B cell (primary cell): ENCODE measurements at regions not wholly inside any gene's neighbourhood (a gene's known extent, or its start where the extent isn't known, plus 50 kb on each side); places are given as distances from the start of the nearest gene placed in this dataset.

Experiments used
- ATAC-seq: fragments of 200-7000 bp; cut with Tn5 transposase; one replicate; pipeline ENCODE4 v1.10.0; 2021; ENCODE audit warnings: low read depth, mild to moderate bottlenecking, moderate number of reproducible peaks, moderate library complexity
- CTCF ChIA-PET: fragments of 350-600 bp; sonication (Branson Sonifier 250); formaldehyde crosslinking; loops from one replicate; lab custom pipeline; 2021; ENCODE audit warnings: antibody characterized with exemption, inconsistent platforms; lab: Charles Lee
- POLR2A ChIA-PET: fragments of 350-600 bp; sonication (Branson Sonifier 250); formaldehyde crosslinking; loops from one replicate; lab custom pipeline; 2021; ENCODE audit warnings: antibody characterized with exemption; lab: Charles Lee
- DNase-seq: peaks from one replicate; pipeline ENCODE4 v3.0.0; 2013
- H2AFZ ChIP-seq: 2 replicates; pipeline ENCODE4 v1.6.1; 2012; ENCODE audit warnings: mild to moderate bottlenecking, low read depth, low read length; ENCODE audit not compliant: insufficient read depth, poor library complexity, severe bottlenecking
- H3K27ac ChIP-seq, 2 donors: 1 replicate in 1 of 2; 2 replicates in 1 of 2; pipeline ENCODE4 v1.5.1; 2012 to 2013; ENCODE audit warnings: low read length in 2 of 2, mild to moderate bottlenecking in 2 of 2, moderate library complexity in 1 of 2
- H3K27me3 ChIP-seq, 4 experiments: fragments of 200-600 bp in 1 of 4; sonication (generic) in 1 of 4; replicated peaks in 1 of 4; 1 replicate in 2 of 4; 2 replicates in 2 of 4; pipeline versions ENCODE4 v1.6.1 to v1.7.0; 2013 to 2016; ENCODE audit warnings: low read length in 3 of 4, mild to moderate bottlenecking in 2 of 4, mixed read lengths in 1 of 4, moderate library complexity in 1 of 4; ENCODE audit not compliant: insufficient read depth in 4 of 4, control insufficient read depth in 3 of 4; ENCODE audit errors: control extremely low read depth in 1 of 4
- H3K36me3 ChIP-seq, 2 experiments: replicated peaks in 1 of 2; 1 replicate in 1 of 2; 2 replicates in 1 of 2; pipeline versions ENCODE4 v1.6.1 to v1.7.1; 2013; ENCODE audit warnings: low read length in 1 of 2; ENCODE audit not compliant: insufficient read depth in 2 of 2, control insufficient read depth in 1 of 2; ENCODE audit errors: control extremely low read depth in 1 of 2, extremely low read depth in 1 of 2
- H3K4me1 ChIP-seq, 2 donors: fragments of 200-600 bp in 1 of 2; sonication (generic) in 1 of 2; 1 replicate in 1 of 2; 2 replicates in 1 of 2; pipeline versions ENCODE4 v1.5.1 to v1.6.1; 2013 to 2017; ENCODE audit warnings: low read length in 2 of 2; ENCODE audit not compliant: control insufficient read depth in 2 of 2, insufficient read depth in 2 of 2
- H3K4me2 ChIP-seq: replicated peaks from 2 replicates; pipeline ENCODE3; 2012; ENCODE audit warnings: mild to moderate bottlenecking, low read depth, low read length; ENCODE audit not compliant: poor library complexity, severe bottlenecking
- H3K4me3 ChIP-seq, 5 experiments: fragments of 200-600 bp in 1 of 5; sonication (generic) in 1 of 5; 1 replicate in 3 of 5; 2 replicates in 2 of 5; pipeline versions ENCODE4 v1.5.1 to v1.7.0; 2011 to 2016; ENCODE audit warnings: low read length in 4 of 5, mild to moderate bottlenecking in 4 of 5, low read depth in 2 of 5, control low read depth in 1 of 5, moderate library complexity in 1 of 5; ENCODE audit not compliant: insufficient read depth in 1 of 5; ENCODE audit errors: control extremely low read depth in 1 of 5, extremely low read depth in 1 of 5
- H3K79me2 ChIP-seq: fragments of 200-600 bp; sonication (generic); one replicate; pipeline ENCODE4 v1.6.0; 2016; ENCODE audit warnings: low read length; ENCODE audit not compliant: control insufficient read depth, insufficient read depth
- H3K9ac ChIP-seq: fragments of 200-600 bp; sonication (generic); 2 replicates; pipeline ENCODE4 v1.6.1; 2017; ENCODE audit warnings: mild to moderate bottlenecking, low read length, moderate library complexity
- H3K9me3 ChIP-seq, 3 donors: one replicate each; pipeline versions ENCODE4 v1.6.1 to v1.7.1; 2013; ENCODE audit warnings: low read length in 2 of 3; ENCODE audit not compliant: control insufficient read depth in 2 of 3, insufficient read depth in 1 of 3; ENCODE audit errors: control extremely low read depth in 1 of 3
- H4K20me1 ChIP-seq: 2 replicates; pipeline ENCODE4 v1.6.0; 2012; ENCODE audit warnings: mild to moderate bottlenecking, low read length; ENCODE audit not compliant: insufficient read depth, control insufficient read depth, poor library complexity, severe bottlenecking
- H3K27ac Mint-ChIP-seq: one replicate; pipeline ENCODE4 v1.8.0; 2021; ENCODE audit warnings: mixed read lengths
- H3K27me3 Mint-ChIP-seq: one replicate; pipeline ENCODE4 v1.8.0; 2021; ENCODE audit warnings: mixed read lengths
- H3K4me1 Mint-ChIP-seq: one replicate; pipeline ENCODE4 v1.8.0; 2021; ENCODE audit warnings: mixed read lengths
- H3K4me3 Mint-ChIP-seq: one replicate; pipeline ENCODE4 v1.8.0; 2021; ENCODE audit warnings: mixed read lengths
- H3K9me3 Mint-ChIP-seq: one replicate; pipeline ENCODE4 v1.8.0; 2022; ENCODE audit warnings: mixed read lengths; ENCODE audit not compliant: insufficient read depth
- EZH2 ChIP-seq: IDR thresholded peaks from 2 replicates; pipeline ENCODE4 v1.6.1; 2012; ENCODE audit warnings: borderline replicate concordance, low read depth, mild to moderate bottlenecking, moderate library complexity, low read length; ENCODE audit not compliant: insufficient read depth, poor library complexity, severe bottlenecking
- WGBS: methylation state at CpG from one replicate; pipeline ENCODE4 v1.1.5; 2013; ENCODE audit warnings: missing lambda C conversion rate; ENCODE audit not compliant: insufficient coverage; 5-methylcytosine and 5-hydroxymethylcytosine counted together
- intact Hi-C: fragments of 100-400 bp; cut with micrococcal nuclease; formaldehyde crosslinking; loops from one replicate; pipeline ENCODE4 v1.10.0; 2022
- TF ChIP-seq, protein P1 (sequence below): fragments of 200-600 bp; IDR thresholded peaks from one replicate; pipeline ENCODE4 v1.8.0; 2022; ENCODE audit warnings: antibody characterized with exemption, mild to moderate bottlenecking

DNA sequence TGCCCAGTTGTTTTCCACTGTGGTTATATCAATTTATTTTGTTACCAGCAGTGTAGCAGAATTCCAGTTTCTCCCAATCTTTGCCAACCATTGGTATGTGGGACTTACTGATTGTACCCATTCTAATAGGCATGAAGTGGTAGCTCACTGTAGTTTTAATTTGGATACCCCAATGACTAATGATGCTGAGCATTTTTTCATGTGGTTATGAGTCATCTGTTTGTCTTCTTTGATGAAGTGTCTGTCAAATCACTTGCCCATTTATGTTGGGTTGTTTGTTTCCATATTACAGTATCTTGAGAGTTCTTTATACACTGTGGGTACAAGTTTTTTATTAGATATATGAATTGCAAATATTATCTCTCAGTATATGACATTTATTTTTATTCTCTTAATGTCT lies 644.3 kb downstream of the NR2F2 start:
- no peaks in the 10 kb centered on the region for H3K27me3 Mint-ChIP-seq
- CTCF ChIA-PET, result no interaction called here
- ATAC-seq, result no peak
- Histone ChIP-seq H4K20me1 (no peaks in the 10 kb centered on the region), H3K9ac (no peak overlapping the region), H2AFZ (no peak overlapping the region), H3K27me3 (no peaks in the 10 kb centered on the region), H3K4me3 (no peak overlapping the region), H3K27ac (no peak overlapping the region), H3K36me3 (no peaks in the 10 kb centered on the region), H3K4me1 (no peaks in the 10 kb centered on the region), H3K9me3 (peaks cover 0 to 11% (median 0%) of the 10 kb centered on the region in 3 donors), H3K79me2 (no peaks in the 10 kb centered on the region), H3K4me2 (no peak overlapping the region)
- no peaks in the 10 kb centered on the region for H3K4me1 Mint-ChIP-seq
- POLR2A ChIA-PET, result no interaction called here
- DNase-seq, result no peak
- H3K27ac Mint-ChIP-seq, result no peak overlapping the region
- intact Hi-C loops, result no loop called here
- H3K9me3 Mint-ChIP-seq, result no peaks in the 10 kb centered on the region
- TF ChIP-seq, protein P1, sequence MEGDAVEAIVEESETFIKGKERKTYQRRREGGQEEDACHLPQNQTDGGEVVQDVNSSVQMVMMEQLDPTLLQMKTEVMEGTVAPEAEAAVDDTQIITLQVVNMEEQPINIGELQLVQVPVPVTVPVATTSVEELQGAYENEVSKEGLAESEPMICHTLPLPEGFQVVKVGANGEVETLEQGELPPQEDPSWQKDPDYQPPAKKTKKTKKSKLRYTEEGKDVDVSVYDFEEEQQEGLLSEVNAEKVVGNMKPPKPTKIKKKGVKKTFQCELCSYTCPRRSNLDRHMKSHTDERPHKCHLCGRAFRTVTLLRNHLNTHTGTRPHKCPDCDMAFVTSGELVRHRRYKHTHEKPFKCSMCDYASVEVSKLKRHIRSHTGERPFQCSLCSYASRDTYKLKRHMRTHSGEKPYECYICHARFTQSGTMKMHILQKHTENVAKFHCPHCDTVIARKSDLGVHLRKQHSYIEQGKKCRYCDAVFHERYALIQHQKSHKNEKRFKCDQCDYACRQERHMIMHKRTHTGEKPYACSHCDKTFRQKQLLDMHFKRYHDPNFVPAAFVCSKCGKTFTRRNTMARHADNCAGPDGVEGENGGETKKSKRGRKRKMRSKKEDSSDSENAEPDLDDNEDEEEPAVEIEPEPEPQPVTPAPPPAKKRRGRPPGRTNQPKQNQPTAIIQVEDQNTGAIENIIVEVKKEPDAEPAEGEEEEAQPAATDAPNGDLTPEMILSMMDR, result no peak
- no peak for TF ChIP-seq EZH2
- H3K4me3 Mint-ChIP-seq, result no peak overlapping the region

DNA sequence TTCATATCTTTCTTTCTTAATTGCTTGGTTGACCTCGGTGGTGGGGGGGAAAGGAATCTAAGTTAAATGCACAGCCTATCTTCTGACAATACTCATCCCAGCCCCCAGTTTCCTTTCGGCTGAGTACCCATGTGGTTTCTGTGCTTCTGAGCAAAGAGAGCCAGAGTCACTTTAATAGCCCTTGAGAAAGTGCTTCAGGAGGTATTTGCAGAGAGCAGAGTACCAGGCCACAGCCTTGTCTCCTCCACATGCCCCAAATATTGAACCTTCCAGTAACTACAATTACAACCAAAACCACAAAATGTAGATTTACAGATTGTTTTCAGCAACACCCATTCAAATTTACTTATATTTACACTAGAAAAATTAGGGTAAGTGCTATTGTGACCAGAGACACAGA lies 647.4 kb downstream of the NR2F2 start:
- H3K4me3 ChIP-seq, result no peak overlapping the region
- Mint-ChIP-seq H3K4me3 (no peak overlapping the region), H3K9me3 (no peaks in the 10 kb centered on the region), H3K4me1 (no peaks in the 10 kb centered on the region), H3K27me3 (no peaks in the 10 kb centered on the region), H3K27ac (no peak overlapping the region)
- ChIA-PET CTCF (no interaction called here), POLR2A (no interaction called here)
- H3K4me2 ChIP-seq, result no peak overlapping the region
- no peaks in the 10 kb centered on the region for H3K79me2 ChIP-seq
- intact Hi-C loops, result no loop called here
- DNase-seq, result no peak
- 83% methylated on average over 1 of the region's 2 CpGs for WGBS
- H3K9ac ChIP-seq, result no peak overlapping the region
- no peaks in the 10 kb centered on the region for H3K4me1 ChIP-seq
- H4K20me1 ChIP-seq, result no peaks in the 10 kb centered on the region
- ATAC-seq, result no peak
- H3K27me3 ChIP-seq, result no peaks in the 10 kb centered on the region
- no peaks in the 10 kb centered on the region for H3K9me3 ChIP-seq
- H2AFZ ChIP-seq, result no peak overlapping the region
- no peaks in the 10 kb centered on the region for H3K36me3 ChIP-seq
- TF ChIP-seq, protein P1, result no peak
- no peak for TF ChIP-seq EZH2
- H3K27ac ChIP-seq, result no peak overlapping the region
